Anterior cingulate cortex (tissue), 58 donors: ENCODE measurements at regions not wholly inside any gene's neighbourhood (a gene's known extent, or its start where the extent isn't known, plus 50 kb on each side); places are given as distances from the start of the nearest gene placed in this dataset.

ENCODE experiments used
- DNase-seq, 58 donors: peaks; one replicate each; lab custom pipeline; 2025; lab: John Stamatoyannopoulos, UW

DNA sequence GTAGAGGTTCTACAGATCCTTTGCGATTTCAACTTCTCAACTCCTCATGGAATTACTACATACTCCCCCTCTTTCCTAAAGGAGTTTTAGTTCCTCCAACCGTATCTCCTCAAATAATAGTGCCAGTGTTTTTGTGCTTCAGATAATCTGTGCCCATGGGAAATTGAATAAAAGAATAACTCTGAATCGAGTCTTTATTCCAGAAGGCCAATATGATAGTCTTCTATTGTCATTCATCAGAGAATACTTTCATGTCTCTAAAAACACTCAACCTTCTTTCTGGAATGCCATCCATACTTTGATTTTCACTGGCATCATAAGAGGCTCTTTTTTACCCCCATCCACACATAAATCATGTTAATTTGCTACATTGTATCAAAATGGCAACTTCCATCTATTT lies 911.3 kb upstream of the USP15 start:
- DNase-seq = no peak

- no peak for DNase-seq
Measured at GRCh38 chr12:61355105-61355504, 905.1 kb upstream of the USP15 start.

- no peak for DNase-seq
Measured at GRCh38 chr12:61356485-61356884, 903.7 kb upstream of the USP15 start.

GRCh38 chr12:61357496-61357895 lies 902.7 kb upstream of the USP15 start:
- no peak for DNase-seq

DNA sequence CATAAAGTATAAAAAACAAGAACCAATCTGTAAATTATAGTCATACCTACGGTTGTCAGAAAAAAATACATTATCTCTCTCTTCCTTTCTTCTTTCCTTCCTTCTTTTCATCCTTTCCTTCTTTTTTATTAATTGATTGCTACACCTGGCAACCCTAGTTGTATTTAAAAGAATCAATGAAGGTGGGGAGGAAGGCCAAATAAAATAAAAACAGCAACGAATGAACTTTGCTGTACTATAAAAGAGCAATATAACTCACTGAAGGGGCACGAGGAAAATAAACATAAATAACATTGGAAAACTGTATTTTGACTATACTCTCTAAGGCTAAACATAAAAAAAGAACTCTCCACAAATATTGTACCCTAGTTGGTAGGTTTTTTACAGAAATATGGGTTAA lies 898.2 kb upstream of the USP15 start:
- DNase-seq = no peak

- DNase-seq = no peak
Measured at GRCh38 chr12:61365001-61365400, 895.2 kb upstream of the USP15 start.

DNA sequence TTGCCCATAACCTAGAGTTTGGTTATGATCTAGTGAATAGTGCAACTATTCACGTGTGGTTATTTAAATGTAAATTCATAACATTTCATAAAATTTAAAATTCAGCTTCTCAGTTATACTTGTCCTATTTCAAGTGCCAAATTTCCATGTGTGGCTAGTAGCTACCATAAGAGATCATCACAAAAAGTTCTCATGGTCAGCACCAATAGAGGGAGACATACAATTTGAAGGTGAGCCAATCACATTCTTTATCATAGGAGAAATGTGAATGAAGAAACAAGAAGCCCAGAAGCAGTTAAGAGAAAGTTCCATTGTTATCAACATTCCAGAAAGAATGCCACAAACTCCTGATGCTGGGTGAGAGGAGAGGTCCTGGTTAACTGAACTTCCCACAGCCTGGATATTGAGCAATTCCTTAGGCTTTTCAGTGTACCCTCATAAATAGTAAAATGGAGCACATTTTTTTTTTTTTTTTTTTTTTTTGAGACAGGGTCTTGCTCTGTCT lies 892.9 kb upstream of the USP15 start:
- no peak for DNase-seq

DNA sequence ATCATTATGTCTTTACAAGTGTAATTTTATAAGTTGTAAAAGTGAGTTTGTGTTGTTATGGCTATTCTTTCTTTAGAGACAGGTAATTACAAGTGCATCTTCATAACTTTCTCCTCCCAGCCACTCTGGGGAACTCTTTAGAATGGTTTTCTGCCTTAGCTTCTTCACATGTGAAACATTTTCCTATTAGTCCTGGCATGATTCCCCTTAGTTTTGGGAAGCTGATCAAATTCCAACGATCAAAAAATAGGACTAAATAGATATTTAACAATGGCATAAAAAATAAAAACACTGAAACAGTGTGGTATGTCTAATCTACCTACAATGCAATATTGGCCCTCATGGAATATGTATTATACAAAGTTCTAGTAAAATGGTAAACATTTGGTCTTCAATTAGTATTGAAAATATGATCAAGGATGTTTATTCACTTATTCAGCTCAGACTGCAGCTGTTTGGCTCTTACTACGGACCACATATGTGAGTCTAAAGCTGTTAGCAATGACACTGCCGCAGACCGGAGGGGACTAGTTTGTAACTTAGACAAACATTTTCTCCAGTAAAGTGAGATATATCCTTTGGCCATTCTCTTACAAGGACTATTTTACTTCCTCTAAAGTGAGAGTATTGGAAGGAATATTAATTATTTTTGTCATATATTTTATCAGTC lies 890.8 kb upstream of the USP15 start:
- no peak for DNase-seq

GRCh38 chr12:61384511-61384910 lies 875.7 kb upstream of the USP15 start:
- DNase-seq = no peak

- DNase-seq = no peak
Measured at GRCh38 chr12:61385771-61386170, 874.4 kb upstream of the USP15 start.

- no peak for DNase-seq
Measured at GRCh38 chr12:61397668-61398067, 862.5 kb upstream of the USP15 start.

GRCh38 chr12:61412201-61412600 lies 848.0 kb upstream of the USP15 start:
- DNase-seq = no peak

- DNase-seq = no peak
Measured at GRCh38 chr12:61414470-61414869, 845.7 kb upstream of the USP15 start.

DNA sequence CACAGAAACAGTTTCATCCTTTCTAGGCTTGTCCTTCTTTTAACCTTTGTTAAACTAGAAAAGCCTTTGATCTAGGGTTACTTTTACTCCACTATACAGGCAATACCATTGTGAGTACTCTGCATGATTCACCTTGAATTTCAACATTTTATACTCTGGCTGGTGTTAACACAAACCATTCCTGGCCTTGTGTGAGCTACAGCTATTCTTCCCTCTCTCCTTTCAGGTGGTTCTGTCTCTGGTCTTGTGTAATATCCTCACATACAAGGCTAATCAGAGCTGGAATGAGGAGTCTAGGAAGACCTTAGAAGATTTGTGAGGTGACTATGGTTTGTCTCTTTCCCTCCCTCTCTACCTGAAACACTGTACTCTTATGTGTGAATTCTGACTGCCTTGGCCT lies 837.4 kb upstream of the USP15 start:
- no peak for DNase-seq

- no peak for DNase-seq
Measured at GRCh38 chr12:61452076-61452475, 808.1 kb upstream of the USP15 start.

GRCh38 chr12:61487728-61488127 lies 772.5 kb upstream of the USP15 start:
- DNase-seq = no peak

GRCh38 chr12:61490526-61491498 lies 769.4 kb upstream of the USP15 start:
- no peak for DNase-seq

- DNase-seq = no peak
Measured at GRCh38 chr12:61502179-61502578, 758.0 kb upstream of the USP15 start.

- DNase-seq = no peak
Measured at GRCh38 chr12:61504396-61505080, 755.7 kb upstream of the USP15 start.

DNA sequence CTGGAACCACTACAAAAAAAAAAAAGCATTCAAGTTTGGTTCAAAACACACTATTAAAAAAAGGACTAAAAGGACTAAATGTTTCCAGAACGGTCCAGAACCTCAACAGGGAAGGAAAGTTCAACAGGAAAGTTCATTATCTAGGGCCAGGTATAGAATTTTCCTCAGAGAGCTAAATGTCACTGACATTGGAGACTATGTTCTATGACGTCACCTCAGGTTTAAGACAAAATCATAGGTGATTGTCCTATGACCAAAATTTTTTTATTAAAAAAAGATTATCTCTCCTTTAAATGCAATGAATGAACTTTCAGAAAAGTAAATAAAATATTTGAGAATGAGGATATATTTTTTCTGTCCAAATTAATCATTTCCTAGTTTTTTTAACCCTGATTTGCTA lies 746.7 kb upstream of the USP15 start:
- DNase-seq = no peak

GRCh38 chr12:61514016-61514415 lies 746.2 kb upstream of the USP15 start:
- peak in 1 of 58 donors; percentile 2 for DNase-seq
